ENCODE measurements at regions not wholly inside any gene's neighbourhood (a gene's known extent, or its start where the extent isn't known, plus 50 kb on each side); places are given as distances from the start of the nearest gene placed in this dataset.
"Not testable (repeated sequence)": the region's sequence is repeated elsewhere in the genome, so short reads cannot be mapped to it uniquely, and the experiment has no call there.

GRCh38 chr5:34261020-34261419 is 218.0 kb upstream of the C1QTNF3 start:
- not testable (repeated sequence) for DNase-seq (ENCODE audit: low spot score)

- DNase-seq (ENCODE audit: low spot score): not testable (repeated sequence)
These were observed 223.1 kb upstream of the C1QTNF3 start for GRCh38 chr5:34266151-34266550.

- DNase-seq (ENCODE audit: low spot score): not testable (repeated sequence)
These were observed 253.7 kb upstream of the C1QTNF3 start for GRCh38 chr5:34296759-34297158.

GRCh38 chr5:34329201-34329600 is 286.2 kb upstream of the C1QTNF3 start:
- DNase-seq (ENCODE audit: low spot score): not testable (repeated sequence)

- DNase-seq (ENCODE audit: low spot score): not testable (repeated sequence)
These were observed 286.6 kb upstream of the C1QTNF3 start for GRCh38 chr5:34329611-34330108.

GRCh38 chr5:34331928-34332454 is 289.0 kb upstream of the C1QTNF3 start:
- DNase-seq (ENCODE audit: low spot score): not testable (repeated sequence)

GRCh38 chr5:34339408-34340001 is 296.5 kb upstream of the C1QTNF3 start:
- DNase-seq (ENCODE audit: low spot score): not testable (repeated sequence)

GRCh38 chr5:34354440-34354839 is 301.7 kb upstream of the RAI14 start:
- not testable (repeated sequence) for DNase-seq (ENCODE audit: low spot score)

GRCh38 chr5:34371417-34371816 is 284.7 kb upstream of the RAI14 start:
- DNase-seq (ENCODE audit: low spot score): not testable (repeated sequence)

- not testable (repeated sequence) for DNase-seq (ENCODE audit: low spot score)
These were observed 284.3 kb upstream of the RAI14 start for GRCh38 chr5:34371817-34372216.

GRCh38 chr5:34372739-34373138 is 283.4 kb upstream of the RAI14 start:
- DNase-seq (ENCODE audit: low spot score): not testable (repeated sequence)

GRCh38 chr5:34377651-34378050 is 278.5 kb upstream of the RAI14 start:
- DNase-seq (ENCODE audit: low spot score): not testable (repeated sequence)

GRCh38 chr5:34378498-34378897 is 277.6 kb upstream of the RAI14 start:
- not testable (repeated sequence) for DNase-seq (ENCODE audit: low spot score)

GRCh38 chr5:34388754-34389153 is 267.4 kb upstream of the RAI14 start:
- not testable (repeated sequence) for DNase-seq (ENCODE audit: low spot score)

- DNase-seq (ENCODE audit: low spot score): no peak
These were observed 246.8 kb upstream of the RAI14 start for GRCh38 chr5:34409373-34409772.

- no peak for DNase-seq (ENCODE audit: low spot score)
These were observed 245.6 kb upstream of the RAI14 start for GRCh38 chr5:34410411-34411139.

GRCh38 chr5:34411470-34412346 is 244.4 kb upstream of the RAI14 start:
- DNase-seq (ENCODE audit: low spot score): no peak

GRCh38 chr5:34412736-34413135 is 243.4 kb upstream of the RAI14 start:
- DNase-seq (ENCODE audit: low spot score): no peak

- no peak for DNase-seq (ENCODE audit: low spot score)
These were observed 240.4 kb upstream of the RAI14 start for GRCh38 chr5:34415559-34416198.

GRCh38 chr5:34416501-34417008 is 239.6 kb upstream of the RAI14 start:
- DNase-seq (ENCODE audit: low spot score): no peak

- DNase-seq (ENCODE audit: low spot score): not testable (repeated sequence)
These were observed 235.9 kb upstream of the RAI14 start for GRCh38 chr5:34420191-34420590.

All from mesenteric fat pad (tissue), 1 donor.